GM19035 (cell line): ENCODE measurements at regions not wholly inside any gene's neighbourhood (a gene's known extent, or its start where the extent isn't known, plus 50 kb on each side); places are given as distances from the start of the nearest gene placed in this dataset.
"Not testable (repeated sequence)": the region's sequence is repeated elsewhere in the genome, so short reads cannot be mapped to it uniquely, and the experiment has no call there.

Experiments
- ATAC-seq: cut with Tn5 transposase; IDR thresholded peaks from one replicate; pipeline ENCODE4 v1.9.1; 2021; ENCODE audit not compliant: unreplicated experiment

GRCh38 chr18:57887543-57888383 is 84.6 kb upstream of the ATP8B1 start:
- no peak for ATAC-seq

- no peak for ATAC-seq
Observed at GRCh38 chr18:57885931-57886330, 82.8 kb upstream of the ATP8B1 start.

GRCh38 chr18:57882465-57882864 is 79.3 kb upstream of the ATP8B1 start:
- no peak for ATAC-seq

GRCh38 chr18:57881818-57882413 is 78.8 kb upstream of the ATP8B1 start:
- ATAC-seq, result peak; percentile 92

GRCh38 chr18:57879924-57880323 is 76.8 kb upstream of the ATP8B1 start:
- ATAC-seq, result not testable (repeated sequence)

- ATAC-seq, result no peak
Observed at GRCh38 chr18:57869221-57869620, 66.1 kb upstream of the ATP8B1 start.

- ATAC-seq, result no peak
Observed at GRCh38 chr18:57866355-57866754, 63.2 kb upstream of the ATP8B1 start.

- no peak for ATAC-seq
Observed at GRCh38 chr18:57864615-57865121, 61.6 kb upstream of the ATP8B1 start.

- no peak for ATAC-seq
Observed at GRCh38 chr18:57863706-57864105, 60.6 kb upstream of the ATP8B1 start.

- no peak for ATAC-seq
Observed at GRCh38 chr18:57859314-57859713, 56.2 kb upstream of the ATP8B1 start.

GRCh38 chr18:57856557-57857280 is 53.6 kb upstream of the ATP8B1 start:
- no peak for ATAC-seq

- ATAC-seq, result no peak
Observed at GRCh38 chr18:57856128-57856527, 53.0 kb upstream of the ATP8B1 start.

GRCh38 chr18:57855551-57855950 is 52.4 kb upstream of the ATP8B1 start:
- ATAC-seq, result no peak

- no peak for ATAC-seq
Observed at GRCh38 chr18:57854726-57855125, 51.6 kb upstream of the ATP8B1 start.

GRCh38 chr18:57853864-57854263 is 50.7 kb upstream of the ATP8B1 start:
- ATAC-seq, result no peak

- no peak for ATAC-seq
Observed at GRCh38 chr18:57853133-57853532, 50.0 kb upstream of the ATP8B1 start.
